GM12891 (cell line): ENCODE measurements at regions not wholly inside any gene's neighbourhood (a gene's known extent, or its start where the extent isn't known, plus 50 kb on each side); places are given as distances from the start of the nearest gene placed in this dataset.

Experiments
- DNase-seq: peaks from one replicate; pipeline ENCODE4 v3.0.0; 2011; ENCODE audit warnings: low spot score; ENCODE audit not compliant: insufficient read length
- FAIRE-seq: peaks from 2 replicates; lab custom pipeline; 2011; peaks lifted over from hg19 to GRCh38; lab: Jason Lieb, UNC
- PAX5 ChIP-seq: IDR thresholded peaks from 2 replicates; pipeline ENCODE4 v1.6.1; 2011; ENCODE audit warnings: low read length, moderate library complexity, mild to moderate bottlenecking; ENCODE audit not compliant: insufficient read depth, severe bottlenecking
- POLR2A ChIP-seq: IDR thresholded peaks from 2 replicates; pipeline ENCODE4 v1.6.1; 2011; ENCODE audit warnings: low read depth, low read length, control low read depth
- POLR2AphosphoS5 ChIP-seq: IDR thresholded peaks from 2 replicates; pipeline ENCODE4 v1.6.1; 2011; ENCODE audit warnings: low read depth, low read length, control low read depth
- POU2F2 ChIP-seq: IDR thresholded peaks from 2 replicates; pipeline ENCODE4 v1.6.1; 2011; ENCODE audit warnings: low read depth, mild to moderate bottlenecking, control low read depth, low read length, moderate library complexity
- SPI1 ChIP-seq: IDR thresholded peaks from 2 replicates; pipeline ENCODE4 v1.6.1; 2011; ENCODE audit warnings: low read depth, low read length, control low read depth
- TAF1 ChIP-seq: IDR thresholded peaks from 2 replicates; pipeline ENCODE4 v1.6.1; 2011; ENCODE audit warnings: low read depth, low read length, control low read depth

DNA sequence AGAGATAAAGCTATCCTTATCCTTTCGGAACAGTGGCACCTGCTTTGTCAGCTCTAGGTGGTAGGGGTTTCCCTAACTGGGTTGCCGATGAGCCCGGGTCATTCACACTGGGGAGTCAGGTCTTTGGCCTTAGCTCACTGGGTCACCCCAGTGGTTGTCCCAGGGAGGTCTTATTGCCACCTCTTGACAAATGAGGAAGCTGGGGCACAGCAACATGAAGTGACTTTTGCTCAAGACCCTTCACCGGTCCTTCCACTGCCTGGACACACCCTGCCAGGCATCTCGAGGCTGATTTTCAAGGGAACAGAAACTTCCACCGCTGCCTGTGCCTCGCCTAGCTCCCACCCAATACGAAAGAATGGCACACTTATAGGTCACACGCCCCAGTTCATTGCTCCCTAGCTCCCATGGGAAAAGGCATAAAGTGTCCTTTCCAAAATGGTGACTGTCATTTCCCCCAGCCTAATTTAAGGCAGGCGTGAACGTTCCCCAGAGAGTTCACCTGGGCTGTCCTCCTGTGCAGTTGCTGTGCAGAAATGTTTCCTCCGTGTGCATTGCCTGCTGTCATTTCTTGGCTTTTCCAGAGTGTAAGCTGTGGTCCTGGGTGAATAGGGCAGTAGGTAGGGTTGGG, 156.1 kb upstream of the CCND2 start:
- FAIRE-seq = no peak
- no peak for DNase-seq
- no peak for TF ChIP-seq SPI1
- TF ChIP-seq POLR2A = no peak
- TF ChIP-seq POU2F2 = no peak
- TF ChIP-seq PAX5 = no peak
- no peak for TF ChIP-seq TAF1
- TF ChIP-seq POLR2AphosphoS5 = no peak

DNA sequence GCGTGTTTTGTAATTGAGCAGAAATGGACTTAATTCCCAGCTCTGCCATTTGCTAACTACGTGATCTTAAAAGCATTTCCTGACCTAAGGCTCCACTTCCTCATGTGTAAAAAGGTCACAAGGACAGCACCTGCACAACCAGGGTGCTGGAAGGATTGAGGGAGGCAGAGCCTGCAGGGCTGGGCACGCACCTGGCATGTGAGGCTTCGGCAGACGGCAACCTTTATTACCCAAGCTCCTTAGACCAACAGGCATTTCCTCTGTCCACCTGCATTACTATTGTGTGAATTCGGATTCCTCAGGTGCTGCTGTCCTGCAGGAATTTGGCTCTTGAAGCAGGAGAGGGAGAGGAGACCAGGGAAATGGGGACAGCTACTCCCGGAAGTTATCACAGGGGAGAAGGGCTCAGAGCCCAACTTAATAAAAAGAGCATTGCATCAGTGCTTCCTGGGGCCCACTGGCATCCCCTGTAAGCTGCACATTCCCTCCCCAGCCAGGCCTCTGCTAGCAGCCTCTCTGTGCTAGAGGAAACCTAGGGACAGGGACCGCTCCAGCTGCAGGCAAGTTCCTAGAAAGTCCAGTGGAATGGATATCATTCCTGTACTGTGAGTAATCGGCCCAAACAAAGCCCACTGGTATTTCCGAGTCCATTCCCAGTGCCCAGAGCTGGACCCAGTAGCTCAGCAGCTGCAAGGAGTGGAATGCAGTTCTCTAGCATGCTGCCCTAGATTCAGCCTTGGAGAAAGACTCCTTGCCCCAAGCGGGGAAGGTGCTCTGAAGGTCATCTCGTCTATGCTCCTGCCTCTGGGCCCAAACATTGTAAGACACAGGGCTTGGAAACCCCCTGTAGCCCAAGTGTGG, 157.1 kb upstream of the CCND2 start:
- no peak for DNase-seq
- no peak for TF ChIP-seq POLR2A
- no peak for TF ChIP-seq PAX5
- peak; percentile 78 for TF ChIP-seq SPI1
- peak; percentile 76 for FAIRE-seq

DNA sequence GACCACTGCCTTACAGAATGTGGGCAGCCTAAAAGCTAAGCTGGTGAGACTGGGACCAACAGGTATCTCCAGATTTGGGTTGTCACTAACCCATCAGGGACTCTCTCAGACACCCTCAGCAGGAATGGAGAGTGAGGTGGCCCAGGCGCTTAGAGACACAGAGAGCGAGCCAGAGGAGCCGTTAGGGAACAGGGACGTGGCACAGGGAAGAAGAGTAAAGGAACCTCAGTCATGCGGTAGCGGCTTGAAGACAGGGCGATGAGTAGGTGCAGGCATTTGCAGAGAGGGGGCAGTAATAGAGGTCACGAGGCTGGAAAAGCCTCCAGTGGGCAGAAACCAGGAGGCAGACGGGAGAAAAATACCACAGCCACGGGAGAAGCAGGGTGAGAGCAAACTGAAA, 158.0 kb upstream of the CCND2 start:
- no peak for TF ChIP-seq POLR2AphosphoS5
- no peak for TF ChIP-seq PAX5
- no peak for TF ChIP-seq POU2F2
- TF ChIP-seq POLR2A = no peak
- DNase-seq = no peak
- peak; percentile 28 for FAIRE-seq

DNA sequence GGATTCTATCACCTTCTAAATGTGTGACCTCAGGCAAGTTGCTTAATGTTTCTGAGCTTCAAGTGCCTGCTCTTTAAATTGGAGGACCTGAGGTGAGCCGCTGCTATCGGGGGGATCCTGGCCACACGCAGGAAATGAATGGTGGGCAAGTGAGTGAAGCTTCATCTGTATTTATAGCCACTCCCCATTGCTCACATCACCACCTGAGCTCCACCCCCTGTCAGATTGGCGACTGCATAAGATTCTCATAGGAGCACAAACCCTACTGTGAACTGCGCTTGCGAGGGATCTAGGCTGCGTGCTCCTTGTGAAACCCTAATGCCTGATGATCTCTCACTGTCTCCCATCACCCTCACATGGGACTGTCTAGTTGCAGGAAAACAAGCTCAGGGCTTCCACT, 158.6 kb upstream of the CCND2 start:
- TF ChIP-seq SPI1 = no peak
- TF ChIP-seq POLR2A = no peak
- no peak for TF ChIP-seq POU2F2
- TF ChIP-seq PAX5 = no peak
- TF ChIP-seq POLR2AphosphoS5 = no peak
- no peak for TF ChIP-seq TAF1
- FAIRE-seq = peak; percentile 76
- no peak for DNase-seq

DNA sequence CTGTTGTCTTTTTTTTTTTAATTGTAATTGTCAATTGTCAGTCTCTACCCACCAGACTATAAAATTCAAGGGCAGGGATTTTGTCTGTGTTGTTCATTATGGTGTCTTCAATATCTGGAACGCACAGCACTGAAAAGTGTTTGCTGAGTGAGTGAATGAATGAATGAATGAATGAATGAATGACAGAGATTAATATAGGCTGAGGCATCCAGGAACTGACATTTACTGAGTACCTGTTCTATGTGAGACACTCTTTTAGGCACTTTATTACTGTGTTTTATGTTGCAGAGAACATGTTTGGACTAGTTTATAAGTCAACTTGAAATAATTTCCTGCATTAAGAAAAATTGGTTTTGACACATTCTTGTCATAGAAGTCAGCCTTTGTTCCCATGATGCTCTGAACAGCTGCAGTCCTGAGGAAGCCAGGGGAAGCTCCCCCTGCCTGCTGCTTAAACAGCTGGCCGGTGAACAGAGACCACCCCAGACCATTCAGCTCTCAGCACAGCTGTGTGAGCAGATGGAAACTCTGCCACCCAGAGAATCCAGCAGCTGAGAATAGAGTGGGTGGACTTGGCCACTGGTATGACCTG, 160.7 kb upstream of the CCND2 start:
- peak; percentile 43 for FAIRE-seq
- no peak for TF ChIP-seq POLR2AphosphoS5
- TF ChIP-seq TAF1 = no peak
- TF ChIP-seq POLR2A = no peak

DNA sequence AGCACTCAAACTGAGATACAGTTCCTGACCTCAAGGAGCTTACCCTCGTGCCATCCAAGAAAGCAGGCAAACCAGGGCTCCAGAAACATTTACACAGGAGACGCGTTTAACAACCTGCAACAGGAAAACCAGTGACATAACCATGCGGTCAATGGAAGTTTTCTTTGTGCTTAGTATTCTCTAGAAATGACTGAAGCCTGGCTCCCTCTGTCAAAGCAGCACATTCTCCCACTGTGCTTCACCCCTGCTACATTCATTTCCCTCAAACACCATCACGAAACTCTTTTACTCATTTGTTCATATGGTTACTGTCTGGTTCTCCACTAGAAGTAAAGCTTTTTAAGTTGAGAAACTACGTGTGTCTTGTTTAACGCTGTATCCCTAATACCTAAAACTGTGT, 161.3 kb upstream of the CCND2 start:
- no peak for DNase-seq
- FAIRE-seq = peak; percentile 28
- TF ChIP-seq POU2F2 (no peak), POLR2A (no peak), TAF1 (no peak), POLR2AphosphoS5 (no peak), SPI1 (no peak), PAX5 (no peak)

More for the DNA sequence above, 160.7 kb upstream of the CCND2 start:
- DNase-seq = no peak

DNA sequence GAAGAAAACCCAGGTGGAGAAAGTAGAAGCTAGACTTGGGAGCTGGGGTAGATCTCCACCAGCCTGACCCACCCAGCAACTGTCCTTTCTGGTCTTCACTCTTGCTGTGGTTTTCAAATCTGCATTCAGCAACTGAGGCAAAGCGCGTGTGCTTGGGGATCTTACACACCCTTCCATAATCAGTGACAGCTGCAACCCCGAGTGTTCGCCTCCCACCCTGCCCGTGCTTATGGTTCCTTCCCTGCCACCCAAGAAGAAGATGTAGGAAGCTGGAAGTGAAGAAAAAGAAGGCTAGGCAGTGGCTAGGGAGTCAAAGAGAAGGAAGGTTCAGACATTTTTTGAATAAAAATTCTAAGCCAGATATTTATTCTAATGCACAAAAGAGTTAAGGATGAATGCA, 162.6 kb upstream of the CCND2 start:
- FAIRE-seq = no peak
- no peak for DNase-seq
- no peak for TF ChIP-seq PAX5
- no peak for TF ChIP-seq POLR2AphosphoS5
- TF ChIP-seq TAF1 = no peak
- TF ChIP-seq SPI1 = no peak
- no peak for TF ChIP-seq POU2F2
- no peak for TF ChIP-seq POLR2A

DNA sequence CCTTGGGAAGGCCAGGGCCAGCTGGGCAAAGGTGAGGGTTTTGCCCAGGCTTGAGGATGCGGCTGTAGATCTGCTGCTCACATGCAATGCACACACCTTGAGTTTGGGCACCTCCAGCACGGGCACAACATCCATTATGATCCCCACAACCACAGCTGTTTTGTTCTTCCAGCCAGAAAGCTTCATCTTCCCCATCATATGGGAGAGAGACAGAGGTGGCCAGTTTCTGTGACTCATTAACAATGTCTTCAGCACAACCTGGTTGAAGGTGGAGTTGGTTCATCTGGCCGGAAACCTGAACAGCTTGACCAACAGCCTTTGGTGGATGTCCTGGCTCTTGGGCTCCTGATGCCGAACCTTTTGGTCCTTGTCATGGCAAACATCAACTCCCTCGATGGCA, 163.7 kb upstream of the CCND2 start:
- peak; percentile 41 for FAIRE-seq
- DNase-seq = no peak
- TF ChIP-seq TAF1 (no peak), SPI1 (no peak), POU2F2 (no peak), POLR2A (no peak), PAX5 (no peak), POLR2AphosphoS5 (no peak)

DNA sequence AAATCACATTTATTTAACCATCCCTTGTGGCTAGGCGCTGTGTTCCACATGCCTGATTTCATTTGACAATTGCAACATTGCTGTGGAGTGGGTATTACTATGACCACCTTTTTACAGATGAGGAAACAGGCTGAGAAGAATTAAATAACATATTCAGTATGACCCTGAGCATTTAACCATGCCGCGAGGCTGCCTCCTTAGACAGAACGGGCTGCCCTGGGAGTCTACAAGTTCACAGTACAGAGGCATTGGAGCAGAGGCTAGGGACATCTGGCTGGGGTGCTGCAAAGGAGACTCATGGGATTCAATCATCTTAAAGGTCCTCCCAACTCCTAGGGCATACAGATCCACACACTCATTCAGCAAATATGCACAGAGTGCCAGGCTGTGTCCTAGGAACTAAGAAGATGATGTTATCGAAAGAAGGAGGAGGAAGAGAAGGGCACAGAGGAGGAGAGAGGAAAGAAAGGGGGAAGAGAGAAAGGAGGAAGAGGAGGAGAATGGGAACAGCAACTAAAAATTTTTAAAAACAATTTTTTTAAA, 164.7 kb upstream of the CCND2 start:
- FAIRE-seq (no peak), DNase-seq (no peak)
- no peak for TF ChIP-seq PAX5
- no peak for TF ChIP-seq POLR2AphosphoS5
- TF ChIP-seq SPI1 = no peak
- TF ChIP-seq POLR2A = no peak
- no peak for TF ChIP-seq POU2F2
- no peak for TF ChIP-seq TAF1
